B cell (primary cell): ENCODE measurements at regions not wholly inside any gene's neighbourhood (a gene's known extent, or its start where the extent isn't known, plus 50 kb on each side); places are given as distances from the start of the nearest gene placed in this dataset.

ENCODE experiments used
- ATAC-seq: fragments of 200-7000 bp; cut with Tn5 transposase; one replicate; pipeline ENCODE4 v1.10.0; 2021; ENCODE audit warnings: low read depth, mild to moderate bottlenecking, moderate number of reproducible peaks, moderate library complexity
- CTCF ChIA-PET: fragments of 350-600 bp; sonication (Branson Sonifier 250); formaldehyde crosslinking; loops from one replicate; lab custom pipeline; 2021; ENCODE audit warnings: antibody characterized with exemption, inconsistent platforms; lab: Charles Lee
- POLR2A ChIA-PET: fragments of 350-600 bp; sonication (Branson Sonifier 250); formaldehyde crosslinking; loops from one replicate; lab custom pipeline; 2021; ENCODE audit warnings: antibody characterized with exemption; lab: Charles Lee
- DNase-seq: peaks from one replicate; pipeline ENCODE4 v3.0.0; 2013
- H2AFZ ChIP-seq: 2 replicates; pipeline ENCODE4 v1.6.1; 2012; ENCODE audit warnings: mild to moderate bottlenecking, low read depth, low read length; ENCODE audit not compliant: insufficient read depth, poor library complexity, severe bottlenecking
- H3K27ac ChIP-seq, 2 donors: 1 replicate in 1 of 2; 2 replicates in 1 of 2; pipeline ENCODE4 v1.5.1; 2012 to 2013; ENCODE audit warnings: low read length in 2 of 2, mild to moderate bottlenecking in 2 of 2, moderate library complexity in 1 of 2
- H3K27me3 ChIP-seq, 4 experiments: fragments of 200-600 bp in 1 of 4; sonication (generic) in 1 of 4; replicated peaks in 1 of 4; 1 replicate in 2 of 4; 2 replicates in 2 of 4; pipeline versions ENCODE4 v1.6.1 to v1.7.0; 2013 to 2016; ENCODE audit warnings: low read length in 3 of 4, mild to moderate bottlenecking in 2 of 4, mixed read lengths in 1 of 4, moderate library complexity in 1 of 4; ENCODE audit not compliant: insufficient read depth in 4 of 4, control insufficient read depth in 3 of 4; ENCODE audit errors: control extremely low read depth in 1 of 4
- H3K36me3 ChIP-seq, 2 experiments: replicated peaks in 1 of 2; 1 replicate in 1 of 2; 2 replicates in 1 of 2; pipeline versions ENCODE4 v1.6.1 to v1.7.1; 2013; ENCODE audit warnings: low read length in 1 of 2; ENCODE audit not compliant: insufficient read depth in 2 of 2, control insufficient read depth in 1 of 2; ENCODE audit errors: control extremely low read depth in 1 of 2, extremely low read depth in 1 of 2
- H3K4me1 ChIP-seq, 2 donors: fragments of 200-600 bp in 1 of 2; sonication (generic) in 1 of 2; 1 replicate in 1 of 2; 2 replicates in 1 of 2; pipeline versions ENCODE4 v1.5.1 to v1.6.1; 2013 to 2017; ENCODE audit warnings: low read length in 2 of 2; ENCODE audit not compliant: control insufficient read depth in 2 of 2, insufficient read depth in 2 of 2
- H3K4me2 ChIP-seq: replicated peaks from 2 replicates; pipeline ENCODE3; 2012; ENCODE audit warnings: mild to moderate bottlenecking, low read depth, low read length; ENCODE audit not compliant: poor library complexity, severe bottlenecking
- H3K4me3 ChIP-seq, 5 experiments: fragments of 200-600 bp in 1 of 5; sonication (generic) in 1 of 5; 1 replicate in 3 of 5; 2 replicates in 2 of 5; pipeline versions ENCODE4 v1.5.1 to v1.7.0; 2011 to 2016; ENCODE audit warnings: low read length in 4 of 5, mild to moderate bottlenecking in 4 of 5, low read depth in 2 of 5, control low read depth in 1 of 5, moderate library complexity in 1 of 5; ENCODE audit not compliant: insufficient read depth in 1 of 5; ENCODE audit errors: control extremely low read depth in 1 of 5, extremely low read depth in 1 of 5
- H3K79me2 ChIP-seq: fragments of 200-600 bp; sonication (generic); one replicate; pipeline ENCODE4 v1.6.0; 2016; ENCODE audit warnings: low read length; ENCODE audit not compliant: control insufficient read depth, insufficient read depth
- H3K9ac ChIP-seq: fragments of 200-600 bp; sonication (generic); 2 replicates; pipeline ENCODE4 v1.6.1; 2017; ENCODE audit warnings: mild to moderate bottlenecking, low read length, moderate library complexity
- H3K9me3 ChIP-seq, 3 donors: one replicate each; pipeline versions ENCODE4 v1.6.1 to v1.7.1; 2013; ENCODE audit warnings: low read length in 2 of 3; ENCODE audit not compliant: control insufficient read depth in 2 of 3, insufficient read depth in 1 of 3; ENCODE audit errors: control extremely low read depth in 1 of 3
- H4K20me1 ChIP-seq: 2 replicates; pipeline ENCODE4 v1.6.0; 2012; ENCODE audit warnings: mild to moderate bottlenecking, low read length; ENCODE audit not compliant: insufficient read depth, control insufficient read depth, poor library complexity, severe bottlenecking
- H3K27ac Mint-ChIP-seq: one replicate; pipeline ENCODE4 v1.8.0; 2021; ENCODE audit warnings: mixed read lengths
- H3K27me3 Mint-ChIP-seq: one replicate; pipeline ENCODE4 v1.8.0; 2021; ENCODE audit warnings: mixed read lengths
- H3K4me1 Mint-ChIP-seq: one replicate; pipeline ENCODE4 v1.8.0; 2021; ENCODE audit warnings: mixed read lengths
- H3K4me3 Mint-ChIP-seq: one replicate; pipeline ENCODE4 v1.8.0; 2021; ENCODE audit warnings: mixed read lengths
- H3K9me3 Mint-ChIP-seq: one replicate; pipeline ENCODE4 v1.8.0; 2022; ENCODE audit warnings: mixed read lengths; ENCODE audit not compliant: insufficient read depth
- CTCF ChIP-seq: fragments of 200-600 bp; IDR thresholded peaks from one replicate; pipeline ENCODE4 v1.8.0; 2022; ENCODE audit warnings: antibody characterized with exemption, mild to moderate bottlenecking
- EZH2 ChIP-seq: IDR thresholded peaks from 2 replicates; pipeline ENCODE4 v1.6.1; 2012; ENCODE audit warnings: borderline replicate concordance, low read depth, mild to moderate bottlenecking, moderate library complexity, low read length; ENCODE audit not compliant: insufficient read depth, poor library complexity, severe bottlenecking
- WGBS: methylation state at CpG from one replicate; pipeline ENCODE4 v1.1.5; 2013; ENCODE audit warnings: missing lambda C conversion rate; ENCODE audit not compliant: insufficient coverage; 5-methylcytosine and 5-hydroxymethylcytosine counted together
- intact Hi-C: fragments of 100-400 bp; cut with micrococcal nuclease; formaldehyde crosslinking; loops from one replicate; pipeline ENCODE4 v1.10.0; 2022

- ChIA-PET POLR2A (interaction anchor here (1.5 kb wide), 1 partner anchor 11 kb away, joined by 3 read pairs; no protein-coding TSS in a partner anchor), CTCF (interaction anchor here (0.8 to 5.0 kb wide), 7 partner anchors 9 to 382 kb away, joined by 3 to 34 read pairs (median 5); partner anchors contain the start of gene ARL4C)
- peak overlapping the region; percentile 71 to 88 for H3K27ac ChIP-seq
- Mint-ChIP-seq H3K4me1 (peaks cover 55% of the 10 kb centered on the region), H3K27ac (peak overlapping the region; percentile 47), H3K4me3 (peak overlapping the region; percentile 11), H3K27me3 (peaks cover 21% of the 10 kb centered on the region), H3K9me3 (no peaks in the 10 kb centered on the region)
- peaks cover 0 to 8% (median 2%) of the 10 kb centered on the region in 4 experiments for H3K27me3 ChIP-seq
- H3K79me2 ChIP-seq: no peaks in the 10 kb centered on the region
- H4K20me1 ChIP-seq: no peaks in the 10 kb centered on the region
- peak overlapping the region in 1 of 5 experiments; percentile 38 for H3K4me3 ChIP-seq
- no peak overlapping the region for H2AFZ ChIP-seq
- peak overlapping the region; percentile 71 for H3K4me2 ChIP-seq
- TF ChIP-seq CTCF (no peak), EZH2 (no peak)
- peaks cover 0 to 3% (median 0%) of the 10 kb centered on the region in 3 donors for H3K9me3 ChIP-seq
- peak overlapping the region; percentile 33 for H3K9ac ChIP-seq
- intact Hi-C loops: loop anchor here (1.0 to 5.0 kb wide), 6 partner anchors 27 to 337 kb away; no protein-coding TSS in a partner anchor
- ATAC-seq: no peak
- WGBS: 100% methylated on average over 3 of the region's 7 CpGs
- no peak for DNase-seq
- H3K36me3 ChIP-seq: no peaks in the 10 kb centered on the region
- H3K4me1 ChIP-seq: peaks cover 45 to 54% of the 10 kb centered on the region in 2 donors
Observed at GRCh38 chr2:234163510-234164045, 113.1 kb downstream of the SPP2 start.

GRCh38 chr2:234162861-234163260, 112.4 kb downstream of the SPP2 start:
- Mint-ChIP-seq H3K9me3 (no peaks in the 10 kb centered on the region), H3K4me3 (peak overlapping the region; percentile 23), H3K27me3 (peaks cover 28% of the 10 kb centered on the region), H3K4me1 (peaks cover 55% of the 10 kb centered on the region), H3K27ac (no peak overlapping the region)
- H3K79me2 ChIP-seq: no peaks in the 10 kb centered on the region
- no peaks in the 10 kb centered on the region for H4K20me1 ChIP-seq
- H3K9ac ChIP-seq: no peak overlapping the region
- peaks cover 45 to 54% of the 10 kb centered on the region in 2 donors for H3K4me1 ChIP-seq
- no peak for TF ChIP-seq EZH2
- TF ChIP-seq CTCF: no peak
- intact Hi-C loops: loop anchor here (5.0 kb wide), 1 partner anchor 129 kb away; no protein-coding TSS in a partner anchor
- no peak for DNase-seq
- 88% methylated on average over 1 of the region's 1 CpG for WGBS
- H3K9me3 ChIP-seq: peaks cover 0 to 3% (median 0%) of the 10 kb centered on the region in 3 donors
- no peaks in the 10 kb centered on the region for H3K36me3 ChIP-seq
- POLR2A ChIA-PET: interaction anchor here (0.7 to 1.5 kb wide), 2 partner anchors 10 to 334 kb away, joined by 3 read pairs; partner anchors contain the start of gene ARL4C
- H3K27ac ChIP-seq: no peak overlapping the region
- H3K4me2 ChIP-seq: peak overlapping the region; percentile 71
- H3K27me3 ChIP-seq: peaks cover 0 to 11% (median 4%) of the 10 kb centered on the region in 4 experiments
- no peak overlapping the region for H3K4me3 ChIP-seq
- CTCF ChIA-PET: interaction anchor here (3.1 to 5.0 kb wide), 3 partner anchors 27 to 338 kb away, joined by 13 to 34 read pairs (median 16); partner anchors contain the start of gene ARL4C
- ATAC-seq: no peak
- H2AFZ ChIP-seq: no peak overlapping the region
